ENCODE measurements at regions not wholly inside any gene's neighbourhood (a gene's known extent, or its start where the extent isn't known, plus 50 kb on each side); places are given as distances from the start of the nearest gene placed in this dataset.
A peak's percentile ranks its signal among the peaks of the same experiment; 100 is the strongest.
"Not testable (repeated sequence)": the region's sequence is repeated elsewhere in the genome, so short reads cannot be mapped to it uniquely, and the experiment has no call there.

DNA sequence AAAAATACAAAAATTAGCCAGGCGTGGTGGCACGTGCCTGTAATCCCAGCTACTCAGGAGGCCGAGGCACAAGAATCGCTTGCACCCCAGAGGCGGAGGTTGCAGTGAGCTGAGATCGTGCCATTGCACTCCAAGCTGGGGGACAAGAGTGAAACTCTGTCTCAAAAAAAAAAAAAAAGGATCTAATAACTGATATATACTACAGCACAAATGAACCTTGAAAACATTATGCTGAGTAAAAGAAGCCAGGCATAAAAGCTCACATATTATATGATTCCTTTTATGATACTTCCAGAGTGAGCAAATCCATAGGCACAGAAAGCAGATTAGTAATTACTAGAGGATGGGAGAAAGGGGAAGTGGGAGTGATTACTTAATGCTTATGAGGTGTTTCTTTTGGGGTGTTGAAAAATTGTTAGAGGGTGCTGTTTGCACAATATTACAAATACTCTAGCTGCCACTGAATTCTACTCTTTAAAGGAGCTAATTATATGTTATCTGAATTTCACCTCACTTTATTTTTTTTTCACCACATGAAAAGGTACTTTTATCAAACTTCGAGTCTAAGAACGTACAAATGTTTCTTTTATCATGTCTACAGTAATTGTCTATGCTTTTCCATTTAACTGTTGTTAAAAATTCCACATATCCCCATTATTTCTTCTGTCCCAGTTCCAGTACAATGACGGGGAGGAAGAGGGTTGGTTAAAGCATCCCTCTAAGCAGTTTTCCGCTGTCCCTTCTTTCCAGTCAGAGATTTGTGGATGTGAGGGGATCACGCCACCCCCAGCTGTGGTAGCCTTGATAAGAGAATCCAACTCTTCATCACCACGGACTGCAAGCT lies 77.7 kb upstream of the FAM174B start:
- DNase-seq (ENCODE audit: low read depth): no peak
- TF ChIP-seq, protein P1, sequence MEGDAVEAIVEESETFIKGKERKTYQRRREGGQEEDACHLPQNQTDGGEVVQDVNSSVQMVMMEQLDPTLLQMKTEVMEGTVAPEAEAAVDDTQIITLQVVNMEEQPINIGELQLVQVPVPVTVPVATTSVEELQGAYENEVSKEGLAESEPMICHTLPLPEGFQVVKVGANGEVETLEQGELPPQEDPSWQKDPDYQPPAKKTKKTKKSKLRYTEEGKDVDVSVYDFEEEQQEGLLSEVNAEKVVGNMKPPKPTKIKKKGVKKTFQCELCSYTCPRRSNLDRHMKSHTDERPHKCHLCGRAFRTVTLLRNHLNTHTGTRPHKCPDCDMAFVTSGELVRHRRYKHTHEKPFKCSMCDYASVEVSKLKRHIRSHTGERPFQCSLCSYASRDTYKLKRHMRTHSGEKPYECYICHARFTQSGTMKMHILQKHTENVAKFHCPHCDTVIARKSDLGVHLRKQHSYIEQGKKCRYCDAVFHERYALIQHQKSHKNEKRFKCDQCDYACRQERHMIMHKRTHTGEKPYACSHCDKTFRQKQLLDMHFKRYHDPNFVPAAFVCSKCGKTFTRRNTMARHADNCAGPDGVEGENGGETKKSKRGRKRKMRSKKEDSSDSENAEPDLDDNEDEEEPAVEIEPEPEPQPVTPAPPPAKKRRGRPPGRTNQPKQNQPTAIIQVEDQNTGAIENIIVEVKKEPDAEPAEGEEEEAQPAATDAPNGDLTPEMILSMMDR (IDR thresholded peaks at IDR 0.05; ENCODE audit: insufficient read depth, low read depth, low read length, missing control alignments): no peak
- peak overlapping the region; percentile 31 for H3K4me3 ChIP-seq (ENCODE audit: low read length)

DNA sequence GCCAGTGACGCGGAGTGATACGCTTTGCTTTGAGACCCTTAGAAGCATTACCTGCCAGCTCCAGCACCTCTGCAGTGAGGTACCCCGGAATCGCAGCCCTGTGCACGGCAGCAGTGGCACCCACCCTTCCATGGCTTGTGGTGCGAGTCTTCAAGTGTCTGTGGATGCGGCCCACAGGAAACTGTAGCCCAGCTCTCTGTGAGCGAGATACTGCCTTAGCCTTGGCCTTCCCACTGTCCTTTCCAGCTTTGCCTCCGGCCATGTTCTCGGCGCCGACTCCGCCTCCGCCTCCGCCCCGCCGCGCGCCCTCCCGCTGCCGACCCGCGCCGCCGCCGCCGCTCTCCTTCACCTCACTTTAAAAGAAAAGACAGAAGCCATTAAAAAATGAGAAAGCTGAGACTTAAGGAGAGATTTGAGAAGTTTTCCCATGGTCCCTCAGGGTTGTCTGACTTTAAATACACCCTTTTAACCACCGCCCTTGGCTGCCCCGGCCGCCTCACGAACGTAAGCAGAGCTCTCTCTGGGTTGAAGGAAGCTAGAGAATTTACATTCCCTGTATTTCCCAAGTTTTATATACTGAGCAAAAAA lies 78.5 kb upstream of the FAM174B start:
- H3K4me3 ChIP-seq (ENCODE audit: low read length): peak overlapping the region; percentile 31
- no peak for DNase-seq (ENCODE audit: low read depth)
- TF ChIP-seq, protein P1 (IDR thresholded peaks at IDR 0.05; ENCODE audit: insufficient read depth, low read depth, low read length, missing control alignments): no peak

DNA sequence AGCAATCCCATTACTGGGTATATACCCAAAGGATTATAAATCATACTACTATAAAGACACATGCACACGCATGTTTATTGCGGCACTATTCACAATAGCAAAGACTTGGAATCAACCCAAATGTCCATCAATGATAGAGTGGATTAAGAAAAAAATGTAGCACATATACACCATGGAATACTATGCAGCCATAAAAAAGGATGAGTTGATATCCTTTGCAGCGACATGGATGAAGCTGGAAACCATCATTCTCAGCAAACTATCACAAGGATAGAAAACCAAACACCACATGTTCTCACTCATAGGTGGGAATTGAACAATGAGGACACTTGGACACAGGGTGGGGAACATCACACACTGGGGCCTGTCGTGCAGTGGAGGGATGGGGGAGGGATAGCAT lies 83.7 kb upstream of the FAM174B start:
- H3K4me3 ChIP-seq (ENCODE audit: low read length); DNase-seq (ENCODE audit: low read depth): not testable (repeated sequence)

DNA sequence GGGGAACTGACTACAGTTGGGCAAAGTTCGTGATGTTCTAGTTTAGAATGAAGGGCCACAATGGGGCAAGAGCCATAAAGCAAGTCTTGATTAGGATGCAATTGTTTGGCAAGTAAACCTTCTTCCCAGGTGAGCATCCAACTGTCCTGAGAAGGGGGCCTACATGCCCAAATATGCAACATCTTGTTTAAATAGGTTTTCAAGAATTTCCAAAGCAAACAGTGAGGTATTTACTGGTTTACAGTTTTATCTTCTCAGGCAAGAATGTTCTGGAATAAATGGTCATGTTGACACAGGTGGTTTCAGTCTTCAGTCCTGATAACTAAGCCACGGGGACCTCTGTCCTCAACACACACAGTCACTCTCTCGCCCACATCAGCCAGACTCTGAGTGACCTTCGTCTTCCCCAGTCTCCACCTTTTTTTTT lies 90.3 kb upstream of the FAM174B start:
- H3K4me3 ChIP-seq (ENCODE audit: low read length): no peak overlapping the region
- TF ChIP-seq, protein P1 (IDR thresholded peaks at IDR 0.05; ENCODE audit: insufficient read depth, low read depth, low read length, missing control alignments): no peak

DNA sequence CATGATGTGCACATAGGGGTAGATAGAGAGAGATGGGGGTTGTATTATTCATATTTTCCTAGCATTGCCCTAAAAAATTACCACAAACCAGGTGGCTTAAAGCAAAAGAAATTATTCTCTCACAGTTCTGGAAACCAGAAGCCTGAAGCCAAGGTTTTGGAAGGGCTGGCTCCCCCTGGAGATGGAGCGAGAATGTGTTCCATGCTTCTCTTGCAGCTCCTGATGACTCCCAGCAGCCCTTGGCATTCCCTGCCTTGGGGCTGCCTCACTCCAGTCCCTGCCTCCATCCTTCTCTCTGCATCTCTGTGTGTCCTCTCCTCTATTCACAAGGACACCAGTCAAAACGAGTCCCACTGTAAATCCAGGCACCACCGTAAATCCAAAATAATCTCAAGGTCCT lies 91.5 kb upstream of the FAM174B start:
- TF ChIP-seq, protein P1 (IDR thresholded peaks at IDR 0.05; ENCODE audit: insufficient read depth, low read depth, low read length, missing control alignments): no peak
- no peak for DNase-seq (ENCODE audit: low read depth)
- H3K4me3 ChIP-seq (ENCODE audit: low read length): no peak overlapping the region

More for the DNA sequence above, 90.3 kb upstream of the FAM174B start:
- DNase-seq (ENCODE audit: low read depth): no peak

DNA sequence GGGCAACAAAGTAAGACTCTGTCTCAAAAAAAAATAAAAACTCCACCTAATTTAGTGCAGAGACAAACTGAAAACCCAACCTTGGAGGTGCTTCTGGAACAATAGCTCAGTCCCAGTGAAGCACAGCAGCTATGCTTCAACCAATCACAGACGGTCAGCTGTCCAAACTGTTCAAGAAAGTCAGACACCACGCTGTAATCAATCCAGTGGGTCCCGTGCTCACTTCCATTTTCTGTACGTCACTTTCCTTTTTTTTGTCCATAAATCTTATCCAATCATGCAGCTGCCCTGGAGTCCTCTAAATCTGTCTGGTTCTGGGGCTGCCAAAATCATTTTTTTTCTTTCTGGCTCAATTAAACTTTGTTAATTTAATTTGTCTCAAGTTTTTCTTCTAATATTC lies 93.6 kb upstream of the FAM174B start:
- H3K4me3 ChIP-seq (ENCODE audit: low read length): no peak overlapping the region
- DNase-seq (ENCODE audit: low read depth): no peak
- TF ChIP-seq, protein P1 (IDR thresholded peaks at IDR 0.05; ENCODE audit: insufficient read depth, low read depth, low read length, missing control alignments): no peak

DNA sequence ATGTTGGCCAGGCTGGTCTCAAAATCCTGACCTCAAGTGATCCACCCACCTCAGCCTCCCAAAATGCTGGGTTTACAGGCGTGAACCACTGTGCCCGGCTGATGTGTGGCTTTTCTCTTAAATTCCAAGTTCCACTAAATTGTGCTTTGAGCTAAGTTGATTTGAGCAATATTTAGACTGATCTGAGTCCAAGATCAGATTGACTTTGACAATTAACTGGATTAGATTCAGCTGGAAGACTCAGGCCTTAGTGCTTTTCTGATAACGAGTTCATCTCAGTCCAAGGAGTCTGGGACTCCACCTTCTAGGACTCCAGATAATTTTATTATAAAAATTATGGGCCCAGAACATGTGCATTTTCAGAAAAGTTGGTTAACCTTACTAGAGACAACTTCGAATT lies 94.4 kb upstream of the FAM174B start:
- TF ChIP-seq, protein P1 (IDR thresholded peaks at IDR 0.05; ENCODE audit: insufficient read depth, low read depth, low read length, missing control alignments): no peak
- DNase-seq (ENCODE audit: low read depth): no peak
- no peak overlapping the region for H3K4me3 ChIP-seq (ENCODE audit: low read length)

All from epithelial cell of esophagus (primary cell).